ENCODE measurements at regions not wholly inside any gene's neighbourhood (a gene's known extent, or its start where the extent isn't known, plus 50 kb on each side); places are given as distances from the start of the nearest gene placed in this dataset.
"Not testable (repeated sequence)": the region's sequence is repeated elsewhere in the genome, so short reads cannot be mapped to it uniquely, and the experiment has no call there.

DNA sequence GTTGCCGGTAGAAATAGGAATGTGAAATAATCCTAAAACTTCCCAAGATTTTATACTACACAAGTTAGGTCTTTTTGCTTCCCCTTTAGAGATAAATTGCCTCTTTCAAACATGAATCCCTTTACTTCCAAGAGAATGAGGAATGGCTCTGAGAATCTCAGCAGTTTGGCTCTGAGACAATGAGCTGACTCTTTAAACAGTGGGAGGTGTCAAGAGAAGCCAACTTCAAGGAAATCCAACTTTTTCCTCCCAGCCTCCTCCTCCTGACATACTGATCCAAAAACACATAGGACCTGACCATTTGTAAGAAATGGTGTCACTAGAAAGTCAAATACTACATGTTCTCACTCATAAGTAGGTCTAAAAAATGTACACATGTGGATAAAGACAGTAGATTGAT is 154.2 kb downstream of the ALDH8A1 start:
- ChIA-PET POLR2A (no interaction called here), CTCF (no interaction called here)
- Histone ChIP-seq H3K4me2 (no peak overlapping the region), H3K4me1 (no peaks in the 10 kb centered on the region), H3K27ac (no peak overlapping the region), H3K9me3 (0 out of 3 replicates have a peak, but pooled peaks cover 4% of the 10 kb centered on the region), H3K4me3 (no peak overlapping the region)
- ATAC-seq (no peak), FAIRE-seq (no peak), DNase-seq (ENCODE audit: low read depth in 1 of 2, low spot score in 1 of 2) (no peak)
- 95% methylated on average over 1 of the region's 1 CpG for WGBS (ENCODE audit: missing lambda C conversion rate)
- TF ChIP-seq PHF8 (IDR thresholded peaks at IDR 0.05; ENCODE audit: borderline replicate concordance, low read depth): no peak
- TF ChIP-seq RAD21 (conservative IDR thresholded peaks at IDR 0.05 in 1 of 2, IDR thresholded peaks at IDR 0.05 in 1 of 2): no peak
- no peak for TF ChIP-seq E2F6 (IDR thresholded peaks at IDR 0.05; ENCODE audit: borderline replicate concordance, low read depth)
- no peak for TF ChIP-seq ELK1 (IDR thresholded peaks at IDR 0.05; ENCODE audit: low read depth, low read length)
- TF ChIP-seq KDM1A (IDR thresholded peaks at IDR 0.05; ENCODE audit: low read depth): no peak
- TF ChIP-seq, protein P1, sequence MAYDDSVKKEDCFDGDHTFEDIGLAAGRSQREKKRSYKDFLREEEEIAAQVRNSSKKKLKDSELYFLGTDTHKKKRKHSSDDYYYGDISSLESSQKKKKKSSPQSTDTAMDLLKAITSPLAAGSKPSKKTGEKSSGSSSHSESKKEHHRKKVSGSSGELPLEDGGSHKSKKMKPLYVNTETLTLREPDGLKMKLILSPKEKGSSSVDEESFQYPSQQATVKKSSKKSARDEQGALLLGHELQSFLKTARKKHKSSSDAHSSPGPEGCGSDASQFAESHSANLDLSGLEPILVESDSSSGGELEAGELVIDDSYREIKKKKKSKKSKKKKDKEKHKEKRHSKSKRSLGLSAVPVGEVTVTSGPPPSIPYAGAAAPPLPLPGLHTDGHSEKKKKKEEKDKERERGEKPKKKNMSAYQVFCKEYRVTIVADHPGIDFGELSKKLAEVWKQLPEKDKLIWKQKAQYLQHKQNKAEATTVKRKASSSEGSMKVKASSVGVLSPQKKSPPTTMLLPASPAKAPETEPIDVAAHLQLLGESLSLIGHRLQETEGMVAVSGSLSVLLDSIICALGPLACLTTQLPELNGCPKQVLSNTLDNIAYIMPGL (CRISPR knock-in tag; IDR thresholded peaks at IDR 0.05; ENCODE audit: borderline replicate concordance): no peak
- TF ChIP-seq, protein P2, sequence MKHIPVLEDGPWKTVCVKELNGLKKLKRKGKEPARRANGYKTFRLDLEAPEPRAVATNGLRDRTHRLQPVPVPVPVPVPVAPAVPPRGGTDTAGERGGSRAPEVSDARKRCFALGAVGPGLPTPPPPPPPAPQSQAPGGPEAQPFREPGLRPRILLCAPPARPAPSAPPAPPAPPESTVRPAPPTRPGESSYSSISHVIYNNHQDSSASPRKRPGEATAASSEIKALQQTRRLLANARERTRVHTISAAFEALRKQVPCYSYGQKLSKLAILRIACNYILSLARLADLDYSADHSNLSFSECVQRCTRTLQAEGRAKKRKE (CRISPR knock-in tag; IDR thresholded peaks at IDR 0.05; ENCODE audit: low read depth): no peak

DNA sequence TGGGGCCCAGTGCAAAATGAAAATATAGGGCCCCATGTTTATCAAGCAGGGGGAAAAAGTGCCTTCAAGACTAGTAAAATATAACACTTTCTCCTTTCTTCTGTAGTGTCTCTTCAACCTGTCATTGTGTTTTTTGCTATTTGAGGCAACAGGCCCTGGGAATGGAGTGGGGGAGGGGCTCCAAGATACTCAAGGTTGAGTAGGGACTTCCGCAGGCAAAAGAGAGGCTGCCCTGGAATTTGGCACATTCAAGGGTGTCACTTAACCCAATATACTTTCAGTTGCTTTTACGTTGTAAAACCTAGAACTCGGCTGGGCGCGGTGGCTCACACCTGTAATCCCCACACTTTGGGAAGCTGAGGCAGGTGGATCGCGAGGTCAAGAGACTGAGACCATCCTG is 154.9 kb downstream of the ALDH8A1 start:
- H3K4me1 ChIP-seq: no peaks in the 10 kb centered on the region
- no peak overlapping the region for H3K4me3 ChIP-seq
- H3K4me2 ChIP-seq: no peak overlapping the region
- no peak for DNase-seq (ENCODE audit: low read depth in 1 of 2, low spot score in 1 of 2)
- no peak overlapping the region for H3K27ac ChIP-seq
- 0 out of 3 replicates have a peak, but pooled peaks cover 4% of the 10 kb centered on the region for H3K9me3 ChIP-seq
- no peak for ATAC-seq
- POLR2A ChIA-PET: no interaction called here
- TF ChIP-seq JUNB (IDR thresholded peaks at IDR 0.05): no peak
- no peak for TF ChIP-seq TFCP2L1 (CRISPR knock-in tag; IDR thresholded peaks at IDR 0.05)
- TF ChIP-seq HDAC2 (IDR thresholded peaks at IDR 0.05): no peak
- TF ChIP-seq ZFP36 (IDR thresholded peaks at IDR 0.05; ENCODE audit: borderline replicate concordance, partially characterized antibody): no peak
- no peak for TF ChIP-seq BHLHE40 (IDR thresholded peaks at IDR 0.05; ENCODE audit: low read depth, low read length)
- no peak for TF ChIP-seq MYC (IDR thresholded peaks at IDR 0.05; ENCODE audit: borderline replicate concordance, low read length)
- TF ChIP-seq FOSL2 (IDR thresholded peaks at IDR 0.05): no peak
- no peak for TF ChIP-seq FOSL2 (CRISPR knock-in tag; IDR thresholded peaks at IDR 0.05)
- no peak for TF ChIP-seq ZNF302 (CRISPR knock-in tag; IDR thresholded peaks at IDR 0.05)
- TF ChIP-seq BCL3 (IDR thresholded peaks at IDR 0.05): no peak
- no peak for TF ChIP-seq SMC3 (IDR thresholded peaks at IDR 0.05)
- WGBS (ENCODE audit: missing lambda C conversion rate): 96% methylated on average over 7 of the region's 7 CpGs
- CTCF ChIA-PET: no interaction called here
- FAIRE-seq: no peak

DNA sequence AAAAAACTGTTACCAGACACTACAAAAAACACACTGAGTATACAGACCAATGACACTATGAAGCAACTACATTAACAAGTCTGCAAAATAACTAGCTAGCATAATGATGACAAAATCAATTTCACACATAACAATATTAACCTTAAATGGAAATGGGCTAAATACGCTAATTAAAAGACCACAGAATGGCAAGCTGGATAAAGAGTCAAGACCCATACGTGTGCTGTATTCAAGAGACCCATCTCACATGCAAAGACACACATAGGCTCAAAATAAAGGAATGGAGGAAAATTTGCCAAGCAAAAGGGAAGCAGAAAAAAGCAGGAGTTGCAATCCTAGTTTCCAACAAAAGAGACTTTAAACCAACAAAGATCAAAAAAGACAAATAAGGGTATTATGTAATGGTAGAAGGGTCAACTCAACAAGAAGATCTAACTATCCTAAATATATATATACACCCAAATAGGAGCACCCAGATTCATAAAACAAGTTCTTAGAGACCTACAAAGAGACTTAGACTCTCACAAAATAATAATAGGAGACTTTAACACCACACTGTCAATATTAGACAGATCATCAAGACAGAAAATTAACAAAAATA is 158.6 kb downstream of the ALDH8A1 start:
- DNase-seq (ENCODE audit: low read depth in 1 of 2, low spot score in 1 of 2); POLR2A ChIA-PET; FAIRE-seq; H3K27ac ChIP-seq; H3K4me3 ChIP-seq; H3K4me2 ChIP-seq; H3K9me3 ChIP-seq; CTCF ChIA-PET; ATAC-seq: not testable (repeated sequence)
- peaks cover 15% of the 10 kb centered on the region for H3K4me1 ChIP-seq
- 86% methylated on average over 2 of the region's 2 CpGs for WGBS (ENCODE audit: missing lambda C conversion rate)
